ENCODE measurements at regions not wholly inside any gene's neighbourhood (a gene's known extent, or its start where the extent isn't known, plus 50 kb on each side); places are given as distances from the start of the nearest gene placed in this dataset.
A peak's percentile ranks its signal among the peaks of the same experiment; 100 is the strongest.

GRCh38 chr1:10911490-10912166 is 100.8 kb upstream of the TARDBP start:
- no peak for DNase-seq (ENCODE audit: low read depth in 2 of 2)

GRCh38 chr1:10912441-10912840 is 100.0 kb upstream of the TARDBP start:
- no peak for DNase-seq (ENCODE audit: low read depth in 2 of 2)

- DNase-seq (ENCODE audit: low read depth in 2 of 2), result no peak
Measured at GRCh38 chr1:10914056-10914455, 98.4 kb upstream of the TARDBP start.

- no peak for DNase-seq (ENCODE audit: low read depth in 2 of 2)
Measured at GRCh38 chr1:10915594-10915993, 96.9 kb upstream of the TARDBP start.

GRCh38 chr1:10916311-10916710 is 96.1 kb upstream of the TARDBP start:
- DNase-seq (ENCODE audit: low read depth in 2 of 2), result no peak

GRCh38 chr1:10916991-10917390 is 95.5 kb upstream of the TARDBP start:
- no peak for DNase-seq (ENCODE audit: low read depth in 2 of 2)

GRCh38 chr1:10917513-10918454 is 94.7 kb upstream of the TARDBP start:
- no peak for DNase-seq (ENCODE audit: low read depth in 2 of 2)

- no peak for DNase-seq (ENCODE audit: low read depth in 2 of 2)
Measured at GRCh38 chr1:10918531-10918930, 93.9 kb upstream of the TARDBP start.

- DNase-seq (ENCODE audit: low read depth in 2 of 2), result no peak
Measured at GRCh38 chr1:10920063-10920626, 92.3 kb upstream of the TARDBP start.

- DNase-seq (ENCODE audit: low read depth in 2 of 2), result peak in 1 of 2 donors; percentile 25
Measured at GRCh38 chr1:10922315-10923060, 90.0 kb upstream of the TARDBP start.

GRCh38 chr1:10924030-10924429 is 88.4 kb upstream of the TARDBP start:
- no peak for DNase-seq (ENCODE audit: low read depth in 2 of 2)

GRCh38 chr1:10928654-10929053 is 83.8 kb upstream of the TARDBP start:
- no peak for DNase-seq (ENCODE audit: low read depth in 2 of 2)

- DNase-seq (ENCODE audit: low read depth in 2 of 2), result no peak
Measured at GRCh38 chr1:10932088-10932487, 80.4 kb upstream of the TARDBP start.

- no peak for DNase-seq (ENCODE audit: low read depth in 2 of 2)
Measured at GRCh38 chr1:10934150-10934818, 78.2 kb upstream of the TARDBP start.

- no peak for DNase-seq (ENCODE audit: low read depth in 2 of 2)
Measured at GRCh38 chr1:10935246-10935645, 77.2 kb upstream of the TARDBP start.

- no peak for DNase-seq (ENCODE audit: low read depth in 2 of 2)
Measured at GRCh38 chr1:10935724-10936123, 76.7 kb upstream of the TARDBP start.

GRCh38 chr1:10936998-10937901 is 75.2 kb upstream of the TARDBP start:
- DNase-seq (ENCODE audit: low read depth in 2 of 2), result no peak

- no peak for DNase-seq (ENCODE audit: low read depth in 2 of 2)
Measured at GRCh38 chr1:10938741-10939417, 73.6 kb upstream of the TARDBP start.

- peak; percentile 25 to 53 for DNase-seq (ENCODE audit: low read depth in 2 of 2)
Measured at GRCh38 chr1:10939654-10940450, 72.6 kb upstream of the TARDBP start.
